NCI-H510A treated with DMSO at 0.1 percent for 48 hours (cell line): ENCODE measurements at regions not wholly inside any gene's neighbourhood (a gene's known extent, or its start where the extent isn't known, plus 50 kb on each side); places are given as distances from the start of the nearest gene placed in this dataset.
A peak's percentile ranks its signal among the peaks of the same experiment; 100 is the strongest.

Experiments used
- DNase-seq: peaks from one replicate; lab custom pipeline; 2025; lab: John Stamatoyannopoulos, UW

DNA sequence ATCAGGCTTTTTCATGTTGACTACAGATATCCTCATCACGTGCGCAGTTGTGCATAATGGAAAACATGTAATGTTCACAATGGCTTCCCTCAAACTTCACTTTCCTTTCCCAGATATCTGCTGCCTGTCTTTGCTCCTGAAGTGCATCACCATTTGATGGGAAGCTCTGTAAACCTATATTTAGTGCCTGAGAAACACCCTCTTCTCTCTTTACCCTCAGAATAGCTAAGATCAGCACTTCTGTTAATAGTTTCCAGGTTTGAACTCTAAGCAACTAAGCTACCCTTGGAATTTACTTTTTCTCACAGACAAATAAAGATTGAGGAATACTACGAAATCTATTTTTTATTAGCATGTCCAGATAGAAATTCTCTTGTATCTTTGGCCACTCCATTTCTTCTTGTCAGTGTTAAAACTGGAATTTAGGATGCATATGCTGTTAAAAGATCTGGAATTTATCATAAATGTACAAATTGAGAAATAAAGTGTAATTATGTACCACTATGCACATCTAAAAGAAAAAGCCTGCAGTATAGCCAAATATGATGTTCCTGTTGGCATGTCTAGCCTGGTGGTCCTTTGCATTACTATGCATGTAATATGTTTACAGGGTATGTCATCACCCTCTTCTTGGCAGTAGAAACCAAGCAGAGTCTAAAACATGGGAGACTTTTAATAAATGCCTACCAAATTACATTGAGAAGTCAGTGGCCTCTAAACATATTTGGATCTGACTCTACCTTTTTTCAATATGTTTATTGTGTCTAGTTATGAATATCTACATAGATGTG is 278.7 kb downstream of the FIGN start:
- no peak for DNase-seq

- DNase-seq, result no peak
These were observed 280.0 kb downstream of the FIGN start for GRCh38 chr2:163455815-163456214.

- DNase-seq, result no peak
These were observed 281.9 kb downstream of the FIGN start for GRCh38 chr2:163453920-163454319.

GRCh38 chr2:163441603-163442002 is 294.2 kb downstream of the FIGN start:
- no peak for DNase-seq

DNA sequence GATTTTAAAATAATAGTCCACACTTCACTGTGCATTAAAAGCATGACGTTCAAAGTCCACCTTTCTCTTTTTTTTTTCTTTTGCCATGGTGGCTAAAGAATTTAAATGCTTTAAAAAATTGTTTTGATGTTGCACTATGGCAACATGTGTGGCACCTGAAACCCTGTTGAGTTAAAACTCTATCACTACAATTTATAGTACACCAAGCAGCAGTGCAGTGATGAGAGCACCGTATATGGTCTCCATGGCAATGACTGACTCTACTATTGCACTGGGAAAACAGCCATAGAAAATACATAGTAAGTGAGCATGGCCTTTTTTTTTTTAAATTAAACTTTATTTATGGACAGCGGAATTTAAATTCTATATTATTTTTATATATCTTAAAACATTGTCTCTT is 298.8 kb downstream of the FIGN start:
- no peak for DNase-seq

GRCh38 chr2:163428187-163428586 is 307.6 kb downstream of the FIGN start:
- no peak for DNase-seq

- DNase-seq, result no peak
These were observed 315.2 kb downstream of the FIGN start for GRCh38 chr2:163420604-163421003.

GRCh38 chr2:163419000-163419830 is 316.6 kb downstream of the FIGN start:
- no peak for DNase-seq

GRCh38 chr2:163417596-163418337 is 318.0 kb downstream of the FIGN start:
- no peak for DNase-seq

GRCh38 chr2:163414121-163414520 is 321.7 kb downstream of the FIGN start:
- DNase-seq, result no peak

DNA sequence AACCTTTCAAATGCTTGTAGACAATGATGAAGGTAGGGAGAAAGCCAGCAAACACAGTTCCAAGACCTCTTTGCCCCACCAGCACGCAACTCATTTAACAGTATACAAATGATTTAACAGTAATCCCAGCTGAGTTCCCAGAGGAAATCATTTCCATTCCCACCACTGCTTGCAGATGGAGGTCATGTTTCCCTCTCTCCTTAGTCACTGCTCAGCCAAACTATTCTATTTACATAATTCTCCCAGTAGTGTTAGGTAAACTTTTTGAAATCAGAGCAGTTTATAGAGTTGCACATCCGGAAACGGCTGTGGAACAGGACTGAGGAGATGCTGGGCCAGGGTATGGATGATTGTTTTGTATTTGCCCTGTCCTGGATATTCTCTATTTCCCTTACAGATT is 328.5 kb downstream of the FIGN start:
- peak; percentile 44 for DNase-seq

DNA sequence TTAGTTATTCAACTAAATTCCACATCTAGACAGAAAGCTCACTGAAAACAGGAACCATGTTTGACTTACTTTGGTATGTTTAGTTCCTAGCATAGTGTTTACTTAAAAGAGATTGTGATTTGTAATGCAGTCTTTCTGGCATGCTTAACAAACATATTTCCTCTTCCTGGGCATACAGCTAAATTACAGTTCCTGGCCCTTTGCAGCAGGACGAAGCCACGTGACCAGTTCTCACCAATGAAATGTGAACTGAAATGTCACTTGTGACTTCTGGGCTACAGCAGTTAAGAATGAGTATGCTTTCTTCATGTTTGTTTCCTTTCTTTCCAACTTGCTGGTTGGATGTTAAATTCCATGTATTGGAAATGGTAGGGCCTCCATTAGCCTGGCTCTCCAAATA is 330.5 kb downstream of the FIGN start:
- no peak for DNase-seq

GRCh38 chr2:163401481-163401880 is 334.3 kb downstream of the FIGN start:
- DNase-seq, result no peak

GRCh38 chr2:163397451-163397850 is 338.4 kb downstream of the FIGN start:
- no peak for DNase-seq

DNA sequence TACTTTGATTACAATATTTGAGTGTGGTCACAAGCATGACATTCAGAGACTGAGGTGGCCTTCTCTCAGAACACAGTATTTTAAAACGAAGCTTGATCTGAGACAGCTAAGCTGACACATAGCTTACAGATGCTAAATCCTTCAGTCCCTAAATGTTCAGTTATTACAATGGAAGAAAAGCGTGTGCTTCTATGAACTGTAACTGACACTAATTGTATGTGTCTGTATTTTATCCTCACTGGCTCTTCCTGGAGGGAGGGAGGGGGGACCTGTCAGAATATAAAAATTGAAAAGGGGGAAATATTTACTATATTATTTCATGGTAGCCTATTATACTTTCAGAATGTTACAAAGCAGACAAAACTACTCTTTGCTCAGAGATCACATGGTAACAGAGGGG is 340.2 kb downstream of the FIGN start:
- DNase-seq, result no peak

DNA sequence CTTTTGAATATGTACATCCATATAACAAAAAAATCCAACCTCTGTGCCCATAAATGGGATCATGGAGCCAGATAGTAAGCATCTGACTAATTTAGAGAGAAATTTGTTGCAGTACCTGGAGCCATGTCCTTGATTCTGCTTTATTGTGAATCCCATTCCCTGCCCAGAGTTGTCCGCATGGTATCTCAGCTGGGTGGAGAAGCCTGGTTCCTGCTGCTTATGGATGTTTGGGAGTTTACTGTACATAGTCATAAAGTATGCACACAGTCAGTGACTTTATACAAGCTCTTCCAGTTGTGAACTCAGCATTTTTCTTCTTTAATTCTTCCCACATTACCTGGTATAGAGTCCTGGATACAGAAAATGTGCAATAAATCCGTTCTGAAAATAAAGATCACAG is 346.0 kb downstream of the FIGN start:
- DNase-seq, result no peak

DNA sequence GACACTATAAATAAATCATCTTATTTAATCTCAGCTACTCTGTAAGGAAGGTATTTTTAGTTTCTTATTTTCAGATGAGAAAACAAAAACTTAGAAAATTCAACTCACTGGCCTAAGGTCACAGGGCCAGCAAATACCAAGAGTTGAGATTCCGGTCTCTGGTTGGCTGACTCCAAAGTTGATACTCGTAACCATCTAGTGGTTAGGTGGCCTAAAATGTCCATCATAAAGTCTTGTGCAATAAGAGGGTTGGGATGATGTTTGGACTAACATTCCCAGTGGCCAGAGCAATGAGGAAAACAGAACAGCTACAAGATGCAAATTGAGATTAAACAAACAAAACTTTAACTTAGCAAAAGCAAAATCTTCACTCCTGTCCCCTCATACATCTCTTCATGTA is 360.3 kb downstream of the FIGN start:
- no peak for DNase-seq

GRCh38 chr2:163375070-163375469 is 360.7 kb downstream of the FIGN start:
- DNase-seq, result no peak

- DNase-seq, result no peak
These were observed 361.5 kb downstream of the FIGN start for GRCh38 chr2:163374282-163374681.

DNA sequence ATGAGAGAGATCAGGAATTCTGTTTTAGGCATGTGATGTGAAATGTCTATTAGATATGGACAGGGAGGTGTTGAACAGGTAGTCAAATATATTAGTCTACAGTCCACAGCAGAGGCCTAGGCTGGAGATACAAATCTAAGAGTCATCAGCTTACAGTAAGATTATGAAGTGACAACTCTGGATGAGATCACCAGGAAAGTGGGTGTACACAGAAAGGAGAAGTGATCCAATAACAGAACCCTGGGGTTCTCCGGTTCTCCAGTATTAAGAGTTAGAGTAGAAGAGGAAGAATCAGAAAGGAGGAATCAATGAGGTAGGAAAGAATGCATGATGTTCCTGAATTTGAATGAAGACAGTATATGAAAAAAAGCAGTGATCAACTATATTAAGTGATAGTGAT is 362.3 kb downstream of the FIGN start:
- no peak for DNase-seq

- no peak for DNase-seq
These were observed 365.5 kb downstream of the FIGN start for GRCh38 chr2:163370169-163370886.

DNA sequence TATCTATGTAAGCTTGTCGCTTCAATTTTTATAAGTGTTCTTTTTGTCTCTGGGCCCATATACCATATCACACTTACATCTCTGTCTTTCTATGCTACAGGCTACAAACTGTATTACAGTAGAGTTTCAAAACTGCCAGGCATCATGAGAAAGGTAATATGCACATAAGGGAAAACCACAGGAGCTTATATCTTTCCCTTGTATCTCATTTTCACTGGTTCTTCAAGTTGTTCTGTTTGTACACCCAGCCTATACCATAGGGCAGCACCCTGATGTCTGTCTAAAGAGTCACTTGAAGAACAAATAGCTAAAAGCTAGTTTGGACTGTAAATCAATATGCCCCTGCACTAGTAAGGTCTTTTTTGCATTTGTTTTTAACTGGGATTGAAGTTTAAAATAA is 366.7 kb downstream of the FIGN start:
- no peak for DNase-seq
